ENCODE measurements at regions not wholly inside any gene's neighbourhood (a gene's known extent, or its start where the extent isn't known, plus 50 kb on each side); places are given as distances from the start of the nearest gene placed in this dataset.

DNA sequence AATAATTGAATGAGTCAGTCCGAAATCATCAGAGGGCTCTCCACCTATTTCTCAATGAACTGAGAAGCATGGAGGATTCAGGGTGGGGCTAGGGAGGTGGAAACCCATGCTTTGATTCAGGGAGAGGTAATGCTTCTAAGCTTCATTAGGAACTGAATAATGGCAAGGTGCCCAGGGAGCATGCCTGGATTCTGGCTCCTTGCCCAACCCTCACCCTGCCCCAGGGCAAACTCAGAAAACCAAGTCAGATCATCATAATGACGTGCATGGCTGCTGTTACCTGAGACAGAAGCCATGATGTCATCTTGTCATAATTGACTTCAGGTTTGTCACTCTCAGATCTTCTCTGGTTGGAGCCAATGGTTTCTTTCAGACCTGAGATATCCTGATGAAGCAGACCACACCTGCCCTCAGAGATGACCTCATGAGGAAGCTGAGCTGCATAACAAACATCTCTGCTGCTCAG, 199.6 kb downstream of the SYK start:
- TF ChIP-seq, protein P1, sequence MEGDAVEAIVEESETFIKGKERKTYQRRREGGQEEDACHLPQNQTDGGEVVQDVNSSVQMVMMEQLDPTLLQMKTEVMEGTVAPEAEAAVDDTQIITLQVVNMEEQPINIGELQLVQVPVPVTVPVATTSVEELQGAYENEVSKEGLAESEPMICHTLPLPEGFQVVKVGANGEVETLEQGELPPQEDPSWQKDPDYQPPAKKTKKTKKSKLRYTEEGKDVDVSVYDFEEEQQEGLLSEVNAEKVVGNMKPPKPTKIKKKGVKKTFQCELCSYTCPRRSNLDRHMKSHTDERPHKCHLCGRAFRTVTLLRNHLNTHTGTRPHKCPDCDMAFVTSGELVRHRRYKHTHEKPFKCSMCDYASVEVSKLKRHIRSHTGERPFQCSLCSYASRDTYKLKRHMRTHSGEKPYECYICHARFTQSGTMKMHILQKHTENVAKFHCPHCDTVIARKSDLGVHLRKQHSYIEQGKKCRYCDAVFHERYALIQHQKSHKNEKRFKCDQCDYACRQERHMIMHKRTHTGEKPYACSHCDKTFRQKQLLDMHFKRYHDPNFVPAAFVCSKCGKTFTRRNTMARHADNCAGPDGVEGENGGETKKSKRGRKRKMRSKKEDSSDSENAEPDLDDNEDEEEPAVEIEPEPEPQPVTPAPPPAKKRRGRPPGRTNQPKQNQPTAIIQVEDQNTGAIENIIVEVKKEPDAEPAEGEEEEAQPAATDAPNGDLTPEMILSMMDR (conservative IDR thresholded peaks at IDR 0.05; ENCODE audit: low read depth, low read length), result no peak
- no peak for TF ChIP-seq EZH2 (IDR thresholded peaks at IDR 0.05; ENCODE audit: borderline replicate concordance, low read depth, low read length, poor library complexity, severe bottlenecking)
